Erythroblast (primary cell): ENCODE measurements at regions not wholly inside any gene's neighbourhood (a gene's known extent, or its start where the extent isn't known, plus 50 kb on each side); places are given as distances from the start of the nearest gene placed in this dataset.

Experiments
- GATA1 ChIP-seq: IDR thresholded peaks from 2 replicates; pipeline ENCODE4 v1.6.1; 2011; ENCODE audit warnings: low read depth, mild to moderate bottlenecking, control low read depth, low read length, moderate library complexity
- POLR2A ChIP-seq: IDR thresholded peaks from 2 replicates; pipeline ENCODE4 v1.6.1; 2011; ENCODE audit warnings: mild to moderate bottlenecking, low read length

GRCh38 chr5:10133830-10134229, 115.9 kb downstream of the ATPSCKMT start:
- no peak for TF ChIP-seq POLR2A
- no peak for TF ChIP-seq GATA1
